ENCODE measurements at regions not wholly inside any gene's neighbourhood (a gene's known extent, or its start where the extent isn't known, plus 50 kb on each side); places are given as distances from the start of the nearest gene placed in this dataset.

DNA sequence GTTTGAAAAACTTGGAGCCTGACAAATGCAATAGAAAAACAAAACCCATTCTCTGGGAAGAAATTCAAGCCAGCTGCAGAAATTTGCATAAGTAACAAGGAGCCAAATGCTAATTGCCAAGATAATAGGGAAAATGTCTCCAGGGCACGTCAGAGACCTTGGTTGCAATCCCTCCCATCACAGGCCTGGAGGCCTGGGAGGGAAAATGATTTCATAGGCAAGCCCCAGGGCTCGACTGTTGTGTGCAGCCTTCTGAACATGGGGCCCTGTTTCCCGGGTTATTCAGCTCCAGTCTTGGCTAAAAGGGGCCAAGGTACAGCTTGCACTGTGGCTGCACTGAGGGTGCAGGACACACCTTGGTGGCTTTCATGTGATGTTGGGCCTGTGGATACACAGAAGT is 760.4 kb upstream of the PABPC4L start:
- TF ChIP-seq, protein P1, sequence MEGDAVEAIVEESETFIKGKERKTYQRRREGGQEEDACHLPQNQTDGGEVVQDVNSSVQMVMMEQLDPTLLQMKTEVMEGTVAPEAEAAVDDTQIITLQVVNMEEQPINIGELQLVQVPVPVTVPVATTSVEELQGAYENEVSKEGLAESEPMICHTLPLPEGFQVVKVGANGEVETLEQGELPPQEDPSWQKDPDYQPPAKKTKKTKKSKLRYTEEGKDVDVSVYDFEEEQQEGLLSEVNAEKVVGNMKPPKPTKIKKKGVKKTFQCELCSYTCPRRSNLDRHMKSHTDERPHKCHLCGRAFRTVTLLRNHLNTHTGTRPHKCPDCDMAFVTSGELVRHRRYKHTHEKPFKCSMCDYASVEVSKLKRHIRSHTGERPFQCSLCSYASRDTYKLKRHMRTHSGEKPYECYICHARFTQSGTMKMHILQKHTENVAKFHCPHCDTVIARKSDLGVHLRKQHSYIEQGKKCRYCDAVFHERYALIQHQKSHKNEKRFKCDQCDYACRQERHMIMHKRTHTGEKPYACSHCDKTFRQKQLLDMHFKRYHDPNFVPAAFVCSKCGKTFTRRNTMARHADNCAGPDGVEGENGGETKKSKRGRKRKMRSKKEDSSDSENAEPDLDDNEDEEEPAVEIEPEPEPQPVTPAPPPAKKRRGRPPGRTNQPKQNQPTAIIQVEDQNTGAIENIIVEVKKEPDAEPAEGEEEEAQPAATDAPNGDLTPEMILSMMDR (IDR thresholded peaks at IDR 0.05): no peak
- TF ChIP-seq POLR2A (IDR thresholded peaks at IDR 0.05) (no peak), POLR2AphosphoS5 (IDR thresholded peaks at IDR 0.05) (no peak), EP300 (IDR thresholded peaks at IDR 0.05) (no peak)

Data from gastroesophageal sphincter (tissue), 3 donors.